ENCODE measurements at regions not wholly inside any gene's neighbourhood (a gene's known extent, or its start where the extent isn't known, plus 50 kb on each side); places are given as distances from the start of the nearest gene placed in this dataset.

GRCh38 chr13:60957816-60958215 lies 457.8 kb downstream of the PCDH20 start (continued):
- TF ChIP-seq, protein P1, sequence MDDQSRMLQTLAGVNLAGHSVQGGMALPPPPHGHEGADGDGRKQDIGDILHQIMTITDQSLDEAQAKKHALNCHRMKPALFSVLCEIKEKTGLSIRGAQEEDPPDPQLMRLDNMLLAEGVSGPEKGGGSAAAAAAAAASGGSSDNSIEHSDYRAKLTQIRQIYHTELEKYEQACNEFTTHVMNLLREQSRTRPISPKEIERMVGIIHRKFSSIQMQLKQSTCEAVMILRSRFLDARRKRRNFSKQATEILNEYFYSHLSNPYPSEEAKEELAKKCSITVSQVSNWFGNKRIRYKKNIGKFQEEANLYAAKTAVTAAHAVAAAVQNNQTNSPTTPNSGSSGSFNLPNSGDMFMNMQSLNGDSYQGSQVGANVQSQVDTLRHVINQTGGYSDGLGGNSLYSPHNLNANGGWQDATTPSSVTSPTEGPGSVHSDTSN (IDR thresholded peaks at IDR 0.05; ENCODE audit: insufficient replicate concordance, low read depth, low read length), result no peak

DNA sequence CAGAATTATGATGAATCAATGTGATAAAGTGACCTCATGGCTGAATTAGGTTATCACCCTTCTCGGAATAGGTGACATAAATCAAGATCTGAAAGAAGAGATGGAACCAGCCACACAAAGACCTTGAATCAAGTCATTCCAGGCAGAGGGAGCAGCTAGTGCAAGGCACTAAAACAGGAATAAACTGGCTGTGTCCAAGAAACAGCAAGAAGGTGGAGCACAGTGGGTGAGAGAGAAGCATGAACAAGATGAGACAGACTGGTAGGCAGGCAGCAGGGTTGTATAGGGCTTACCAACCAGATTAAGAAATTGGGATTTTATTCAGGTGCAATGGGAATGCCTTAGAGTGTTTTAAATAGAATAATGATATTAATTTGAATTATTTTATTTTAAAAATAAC lies 470.3 kb downstream of the PCDH20 start:
- H3K36me3 ChIP-seq (ENCODE audit: control insufficient read depth in 2 of 2, insufficient read depth in 2 of 2, low read length in 1 of 2), result no peaks in the 10 kb centered on the region
- H2AFZ ChIP-seq (ENCODE audit: control insufficient read depth, low read depth, low read length), result no peak overlapping the region
- H4K20me1 ChIP-seq (ENCODE audit: control insufficient read depth, insufficient read depth), result no peaks in the 10 kb centered on the region
- BruUV-seq (replicated peaks), result no TSS peak
- no peaks in the 10 kb centered on the region for H3K27me3 ChIP-seq (replicated peaks in 1 of 2; ENCODE audit: control insufficient read depth in 2 of 2, insufficient read depth in 2 of 2, low read length in 1 of 2)
- ATAC-seq, result no peak
- no peak for FAIRE-seq
- CTCF ChIA-PET, result no interaction called here
- H3K4me3 ChIP-seq, result no peak overlapping the region
- SMC1A ChIA-PET (ENCODE audit: uncharacterized antibody, unreplicated experiment), result no interaction called here
- no peak overlapping the region for H3K9ac ChIP-seq (ENCODE audit: control insufficient read depth, insufficient read depth, low read length)
- POLR2A ChIA-PET, result no interaction called here
- no peak for TF ChIP-seq SREBF1 (IDR thresholded peaks at IDR 0.05; ENCODE audit: low read length)
- TF ChIP-seq, protein P2, sequence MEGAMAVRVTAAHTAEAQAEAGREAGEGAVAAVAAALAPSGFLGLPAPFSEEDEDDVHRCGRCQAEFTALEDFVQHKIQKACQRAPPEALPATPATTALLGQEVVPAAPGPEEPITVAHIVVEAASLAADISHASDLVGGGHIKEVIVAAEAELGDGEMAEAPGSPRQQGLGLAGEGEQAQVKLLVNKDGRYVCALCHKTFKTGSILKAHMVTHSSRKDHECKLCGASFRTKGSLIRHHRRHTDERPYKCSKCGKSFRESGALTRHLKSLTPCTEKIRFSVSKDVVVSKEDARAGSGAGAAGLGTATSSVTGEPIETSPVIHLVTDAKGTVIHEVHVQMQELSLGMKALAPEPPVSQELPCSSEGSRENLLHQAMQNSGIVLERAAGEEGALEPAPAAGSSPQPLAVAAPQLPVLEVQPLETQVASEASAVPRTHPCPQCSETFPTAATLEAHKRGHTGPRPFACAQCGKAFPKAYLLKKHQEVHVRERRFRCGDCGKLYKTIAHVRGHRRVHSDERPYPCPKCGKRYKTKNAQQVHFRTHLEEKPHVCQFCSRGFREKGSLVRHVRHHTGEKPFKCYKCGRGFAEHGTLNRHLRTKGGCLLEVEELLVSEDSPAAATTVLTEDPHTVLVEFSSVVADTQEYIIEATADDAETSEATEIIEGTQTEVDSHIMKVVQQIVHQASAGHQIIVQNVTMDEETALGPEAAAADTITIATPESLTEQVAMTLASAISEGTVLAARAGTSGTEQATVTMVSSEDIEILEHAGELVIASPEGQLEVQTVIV (IDR thresholded peaks at IDR 0.05; ENCODE audit: borderline replicate concordance, partially characterized antibody), result no peak
- TF ChIP-seq CBX5 (IDR thresholded peaks at IDR 0.05; ENCODE audit: low read depth), result no peak
- no peak for TF ChIP-seq CREB1 (IDR thresholded peaks at IDR 0.05; ENCODE audit: low read depth)
- TF ChIP-seq ASH2L (IDR thresholded peaks at IDR 0.05; ENCODE audit: borderline replicate concordance, low read depth), result no peak
- no peak for TF ChIP-seq STAT1 (conservative IDR thresholded peaks at IDR 0.05)
- no peak for TF ChIP-seq TBL1XR1 (IDR thresholded peaks at IDR 0.05; ENCODE audit: low read depth, low read length)
- TF ChIP-seq NFYA (IDR thresholded peaks at IDR 0.05; ENCODE audit: borderline replicate concordance, low read depth, low read length), result no peak
- TF ChIP-seq, protein P1 (IDR thresholded peaks at IDR 0.05; ENCODE audit: insufficient replicate concordance, low read depth, low read length), result no peak
- no peak for TF ChIP-seq ZNF274 (IDR thresholded peaks at IDR 0.05; ENCODE audit: insufficient read depth, insufficient read length)
- TF ChIP-seq NFIC (IDR thresholded peaks at IDR 0.05; ENCODE audit: low read depth, low read length), result no peak
- TF ChIP-seq TARDBP (IDR thresholded peaks at IDR 0.05; ENCODE audit: borderline replicate concordance), result no peak
- TF ChIP-seq SMARCA5 (IDR thresholded peaks at IDR 0.05), result no peak
- TF ChIP-seq SMAD5 (IDR thresholded peaks at IDR 0.05; ENCODE audit: low read depth), result no peak
- TF ChIP-seq HDAC6 (IDR thresholded peaks at IDR 0.05; ENCODE audit: unreplicated experiment), result no peak
- no peak for TF ChIP-seq ZBTB4 (CRISPR knock-in tag; IDR thresholded peaks at IDR 0.05)
- H3K4me1 ChIP-seq (ENCODE audit: control insufficient read depth, insufficient read depth, low read length), result no peaks in the 10 kb centered on the region
- RAD21 ChIA-PET (ENCODE audit: unreplicated experiment), result no interaction called here
- H3K9me3 ChIP-seq (replicated peaks; ENCODE audit: control insufficient read depth, insufficient read depth, low read length), result no peaks in the 10 kb centered on the region
- in situ Hi-C loops (cut with MboI) (no loop called here), intact Hi-C loops (cut with micrococcal nuclease; ENCODE audit: unreplicated experiment) (no loop called here)
- H3K4me2 ChIP-seq (ENCODE audit: control insufficient read depth, insufficient read depth), result no peak overlapping the region
- no peaks in the 10 kb centered on the region for H3K79me2 ChIP-seq (ENCODE audit: control insufficient read depth, insufficient read depth, low read length)
- DNase-seq (ENCODE audit: low read depth, low spot score), result no peak
- H3K27ac ChIP-seq (ENCODE audit: control insufficient read depth, insufficient read depth), result no peak overlapping the region
- WGBS (ENCODE audit: insufficient coverage, insufficient replicate concordance, low lambda C conversion rate, missing lambda C conversion rate), result 5% methylated on average over 1 of the region's 1 CpG

All from GM12878 (cell line).